Testis (tissue), 2 donors: ENCODE measurements at regions not wholly inside any gene's neighbourhood (a gene's known extent, or its start where the extent isn't known, plus 50 kb on each side); places are given as distances from the start of the nearest gene placed in this dataset.

Experiments
- POLR2A ChIP-seq: fragments of 450-650 bp; IDR thresholded peaks from one replicate; pipeline ENCODE4 v1.6.1; 2017; ENCODE audit warnings: antibody characterized with exemption, mild to moderate bottlenecking, moderate library complexity
- TF ChIP-seq, protein P1 (sequence below), 3 experiments: fragments of 450-650 bp in 2 of 3; fragments of 200-600 bp in 1 of 3; sonication (generic) in 1 of 3; IDR thresholded peaks; one replicate each; pipeline ENCODE4 v1.5.1; 2016 to 2019; ENCODE audit warnings: antibody characterized with exemption in 3 of 3, mild to moderate bottlenecking in 2 of 3, moderate library complexity in 1 of 3

DNA sequence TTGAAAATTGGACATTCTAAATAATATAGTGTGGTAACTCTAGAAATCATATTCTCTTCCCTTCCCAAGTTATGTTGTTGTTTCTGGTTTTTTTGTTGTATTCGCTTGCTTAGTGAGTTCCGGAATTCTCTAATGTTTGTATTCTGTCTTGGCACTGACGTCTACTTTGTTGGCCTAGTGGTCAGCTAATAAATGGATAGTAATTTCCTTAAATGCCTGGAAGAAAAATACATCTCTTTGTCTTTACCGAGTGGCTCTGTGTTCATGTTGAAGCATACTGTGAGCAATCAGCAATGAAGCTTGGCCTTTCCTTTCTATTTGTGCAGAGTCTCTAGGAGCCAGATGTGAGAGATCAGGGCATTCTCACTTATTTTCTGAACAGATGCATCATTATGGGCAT, 1225.7 kb downstream of the JRKL start:
- TF ChIP-seq POLR2A, result no peak
- TF ChIP-seq, protein P1, sequence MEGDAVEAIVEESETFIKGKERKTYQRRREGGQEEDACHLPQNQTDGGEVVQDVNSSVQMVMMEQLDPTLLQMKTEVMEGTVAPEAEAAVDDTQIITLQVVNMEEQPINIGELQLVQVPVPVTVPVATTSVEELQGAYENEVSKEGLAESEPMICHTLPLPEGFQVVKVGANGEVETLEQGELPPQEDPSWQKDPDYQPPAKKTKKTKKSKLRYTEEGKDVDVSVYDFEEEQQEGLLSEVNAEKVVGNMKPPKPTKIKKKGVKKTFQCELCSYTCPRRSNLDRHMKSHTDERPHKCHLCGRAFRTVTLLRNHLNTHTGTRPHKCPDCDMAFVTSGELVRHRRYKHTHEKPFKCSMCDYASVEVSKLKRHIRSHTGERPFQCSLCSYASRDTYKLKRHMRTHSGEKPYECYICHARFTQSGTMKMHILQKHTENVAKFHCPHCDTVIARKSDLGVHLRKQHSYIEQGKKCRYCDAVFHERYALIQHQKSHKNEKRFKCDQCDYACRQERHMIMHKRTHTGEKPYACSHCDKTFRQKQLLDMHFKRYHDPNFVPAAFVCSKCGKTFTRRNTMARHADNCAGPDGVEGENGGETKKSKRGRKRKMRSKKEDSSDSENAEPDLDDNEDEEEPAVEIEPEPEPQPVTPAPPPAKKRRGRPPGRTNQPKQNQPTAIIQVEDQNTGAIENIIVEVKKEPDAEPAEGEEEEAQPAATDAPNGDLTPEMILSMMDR (IDR thresholded peaks at IDR 0.05), result no peak
